GM19035 (cell line): ENCODE measurements at regions not wholly inside any gene's neighbourhood (a gene's known extent, or its start where the extent isn't known, plus 50 kb on each side); places are given as distances from the start of the nearest gene placed in this dataset.

Experiments
- ATAC-seq: cut with Tn5 transposase; IDR thresholded peaks from one replicate; pipeline ENCODE4 v1.9.1; 2021; ENCODE audit not compliant: unreplicated experiment

GRCh38 chr16:17691106-17691898 is 220.5 kb upstream of the XYLT1 start:
- no peak for ATAC-seq

GRCh38 chr16:17685447-17685846 is 214.7 kb upstream of the XYLT1 start:
- ATAC-seq = no peak

GRCh38 chr16:17683281-17683680 is 212.5 kb upstream of the XYLT1 start:
- ATAC-seq = no peak

- no peak for ATAC-seq
Observed at GRCh38 chr16:17676171-17676570, 205.4 kb upstream of the XYLT1 start.

GRCh38 chr16:17668386-17668785 is 197.6 kb upstream of the XYLT1 start:
- ATAC-seq = no peak

GRCh38 chr16:17666293-17666692 is 195.5 kb upstream of the XYLT1 start:
- ATAC-seq = no peak

- no peak for ATAC-seq
Observed at GRCh38 chr16:17658881-17659280, 188.1 kb upstream of the XYLT1 start.

GRCh38 chr16:17657045-17657444 is 186.3 kb upstream of the XYLT1 start:
- ATAC-seq = no peak

GRCh38 chr16:17654571-17654970 is 183.8 kb upstream of the XYLT1 start:
- ATAC-seq = no peak

GRCh38 chr16:17654142-17654541 is 183.4 kb upstream of the XYLT1 start:
- ATAC-seq = no peak

GRCh38 chr16:17647879-17648872 is 177.4 kb upstream of the XYLT1 start:
- ATAC-seq = no peak

- no peak for ATAC-seq
Observed at GRCh38 chr16:17643935-17644334, 173.2 kb upstream of the XYLT1 start.

- no peak for ATAC-seq
Observed at GRCh38 chr16:17641990-17642389, 171.2 kb upstream of the XYLT1 start.

GRCh38 chr16:17638134-17638533 is 167.4 kb upstream of the XYLT1 start:
- ATAC-seq = no peak

- ATAC-seq = no peak
Observed at GRCh38 chr16:17635183-17635582, 164.4 kb upstream of the XYLT1 start.

- no peak for ATAC-seq
Observed at GRCh38 chr16:17633181-17633951, 162.6 kb upstream of the XYLT1 start.

GRCh38 chr16:17632667-17633066 is 161.9 kb upstream of the XYLT1 start:
- ATAC-seq = no peak

- no peak for ATAC-seq
Observed at GRCh38 chr16:17629936-17630335, 159.2 kb upstream of the XYLT1 start.

- no peak for ATAC-seq
Observed at GRCh38 chr16:17628983-17629382, 158.2 kb upstream of the XYLT1 start.

GRCh38 chr16:17622366-17622765 is 151.6 kb upstream of the XYLT1 start:
- ATAC-seq = no peak

GRCh38 chr16:17619261-17619660 is 148.5 kb upstream of the XYLT1 start:
- ATAC-seq = no peak
